ENCODE measurements at regions not wholly inside any gene's neighbourhood (a gene's known extent, or its start where the extent isn't known, plus 50 kb on each side); places are given as distances from the start of the nearest gene placed in this dataset.

DNA sequence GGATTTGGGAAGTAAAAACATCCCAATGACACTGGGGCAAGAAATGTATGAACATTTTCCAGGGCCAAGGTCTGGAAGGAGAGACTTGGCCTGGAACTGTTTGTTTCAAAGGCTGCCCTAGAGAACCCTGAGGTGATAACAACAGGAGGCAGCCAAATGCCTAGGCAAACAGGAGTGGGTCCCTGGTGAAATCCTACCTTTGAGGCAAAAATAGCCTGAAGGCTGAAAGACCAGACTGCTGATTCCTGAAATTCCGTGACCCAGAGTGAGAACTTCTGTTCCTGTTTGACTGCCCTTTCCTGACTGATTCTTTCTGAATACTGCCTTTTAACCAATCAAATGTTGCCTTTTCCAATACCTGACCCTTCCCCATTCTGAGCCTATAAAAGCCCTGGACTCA is 196.4 kb downstream of the NSUN3 start:
- DNase-seq: no peak

DNA sequence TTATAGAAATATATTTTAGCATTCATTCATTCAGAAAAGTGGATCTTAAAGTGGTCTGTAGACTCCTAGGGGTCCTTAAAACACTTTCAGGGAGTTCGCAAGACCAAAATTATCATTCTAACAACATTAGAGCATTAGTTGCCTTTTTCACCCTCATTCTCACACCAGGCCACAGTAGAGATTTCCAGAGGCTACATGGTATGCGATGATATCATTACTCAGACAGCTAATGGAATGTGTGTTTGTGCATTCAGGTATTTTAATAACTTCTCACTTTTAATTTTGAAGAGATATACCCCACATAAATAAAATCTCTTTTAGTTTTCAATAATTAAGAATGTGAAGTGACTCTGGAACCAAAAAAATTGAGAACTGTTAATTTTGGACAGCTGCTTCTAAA is 206.9 kb downstream of the NSUN3 start:
- DNase-seq: no peak

DNA sequence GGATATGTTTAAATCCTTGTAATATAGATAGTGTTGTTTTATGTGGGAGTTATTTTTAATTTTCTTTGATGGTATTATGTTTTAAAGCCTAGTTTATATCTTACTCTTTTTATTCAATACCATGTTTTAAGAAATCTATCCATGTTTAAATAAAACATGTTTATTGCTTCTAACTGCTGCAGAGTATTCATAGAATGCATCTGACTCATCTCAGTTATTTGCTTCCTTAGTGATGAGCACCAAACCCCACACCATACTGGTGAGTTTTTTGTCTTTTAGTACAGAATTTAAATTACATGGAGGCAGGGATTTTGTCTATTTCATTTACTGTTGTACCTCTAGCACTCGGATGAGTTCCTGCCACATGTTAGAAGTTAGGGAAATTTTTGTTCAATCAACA is 209.2 kb downstream of the NSUN3 start:
- DNase-seq: no peak

DNA sequence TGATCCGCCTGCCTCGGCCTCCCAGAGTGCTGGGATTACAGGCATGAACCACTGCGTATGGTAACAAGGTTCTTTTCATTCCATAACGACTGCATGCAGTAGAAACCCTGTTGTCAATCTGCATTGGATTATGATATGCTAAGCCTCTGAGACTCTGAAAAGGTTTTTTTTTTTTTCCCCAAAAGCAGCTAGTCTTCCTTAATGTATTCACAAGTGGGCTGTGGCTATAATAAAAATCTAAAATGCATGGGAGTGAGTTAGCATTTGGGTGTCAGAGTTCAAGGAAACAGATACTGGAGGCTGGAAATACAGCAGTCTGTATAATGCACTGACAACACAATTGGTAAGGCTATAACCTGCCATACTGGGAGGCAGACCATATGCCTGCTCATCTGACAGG is 218.1 kb downstream of the NSUN3 start:
- no peak for DNase-seq

DNA sequence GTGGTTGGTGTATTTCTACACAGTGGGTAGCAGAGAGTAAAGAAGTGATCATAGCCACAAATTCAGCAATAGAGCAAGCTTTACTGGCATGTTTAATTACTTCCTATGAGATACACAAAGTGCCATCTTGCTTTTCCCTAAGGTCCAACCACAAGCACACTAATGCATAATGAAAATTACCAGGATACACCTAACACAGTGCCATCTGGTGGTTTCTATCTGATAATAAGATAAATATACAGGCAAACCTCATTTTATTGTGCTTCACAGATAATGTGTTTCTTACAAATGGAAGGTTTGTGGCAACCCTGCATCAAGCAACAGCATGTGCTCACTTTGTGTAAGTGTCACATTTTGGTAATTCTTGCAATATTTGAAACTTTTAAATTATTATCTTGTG is 223.0 kb downstream of the NSUN3 start:
- DNase-seq: no peak

DNA sequence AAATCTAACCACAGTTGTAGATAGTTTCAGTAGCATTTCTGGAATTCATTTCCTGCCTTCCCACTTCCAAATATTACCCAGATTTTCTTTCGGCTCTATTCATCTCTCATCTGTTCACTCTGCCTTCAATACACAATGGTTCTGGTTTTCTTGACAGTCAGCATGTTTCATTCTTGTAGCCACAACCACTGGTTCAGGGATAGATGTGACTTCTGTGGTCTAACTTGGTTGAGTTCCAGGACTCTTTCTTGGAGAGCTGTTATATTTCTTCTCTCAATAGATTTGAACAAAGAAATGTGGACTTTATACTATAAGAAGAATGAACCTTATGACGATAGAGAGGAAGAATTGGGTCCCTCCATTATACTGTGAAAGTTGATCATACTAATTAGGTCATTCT is 228.8 kb downstream of the NSUN3 start:
- no peak for DNase-seq

DNA sequence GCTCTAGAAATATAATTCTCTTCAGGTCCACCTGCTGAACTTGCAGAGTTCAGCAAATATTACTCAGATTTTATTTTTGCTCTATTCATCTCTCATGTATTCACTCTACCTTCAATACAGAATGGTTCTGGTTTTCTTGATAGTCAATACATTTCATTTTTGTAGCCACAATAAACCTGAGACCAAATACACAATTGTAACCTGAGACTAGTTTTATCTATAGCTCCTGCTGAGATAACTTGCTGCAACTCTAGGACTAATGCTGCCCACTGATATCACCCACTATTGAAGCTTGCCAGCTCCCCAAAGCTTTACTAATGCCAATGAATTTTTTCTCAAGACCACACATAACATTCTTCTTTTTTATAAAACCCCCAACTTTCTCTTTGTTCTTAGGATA is 229.3 kb downstream of the NSUN3 start:
- no peak for DNase-seq

DNA sequence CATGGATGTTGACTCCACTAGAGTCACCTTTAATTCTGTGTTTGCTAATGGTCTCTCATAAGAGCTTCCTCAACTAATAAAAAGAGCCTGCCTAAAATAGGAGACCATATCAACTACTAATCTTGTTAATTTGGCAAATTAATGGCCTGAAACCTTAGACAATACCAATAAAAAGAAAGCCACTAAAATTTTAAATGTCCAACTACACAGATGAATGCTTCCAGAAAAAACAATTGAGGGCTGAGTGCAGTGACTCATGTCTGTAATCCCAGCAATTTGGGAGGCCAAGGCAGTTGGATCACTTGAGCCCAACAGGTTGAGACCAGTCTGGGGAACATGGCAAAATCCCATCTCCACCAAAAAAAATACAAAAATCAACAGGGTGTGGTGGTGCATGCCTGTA is 230.9 kb downstream of the NSUN3 start:
- no peak for DNase-seq

DNA sequence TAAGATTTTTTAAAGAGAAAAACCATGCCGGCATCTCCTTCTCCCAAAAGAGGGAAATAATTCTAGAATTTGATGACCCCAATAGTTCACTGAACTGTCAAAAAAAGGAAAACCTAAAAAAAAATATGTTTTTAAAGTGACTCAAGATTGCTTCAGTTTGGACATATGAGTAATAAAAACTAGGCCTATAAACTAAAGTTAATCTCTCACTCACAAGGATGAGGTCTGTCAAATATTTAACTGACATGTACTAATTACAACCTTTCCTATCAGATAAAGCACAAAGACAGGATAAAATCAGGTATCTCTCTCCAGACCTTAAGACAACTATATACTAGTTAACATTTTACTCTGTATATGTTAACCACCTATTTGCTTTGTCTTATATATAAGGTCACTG is 231.9 kb downstream of the NSUN3 start:
- DNase-seq: no peak

DNA sequence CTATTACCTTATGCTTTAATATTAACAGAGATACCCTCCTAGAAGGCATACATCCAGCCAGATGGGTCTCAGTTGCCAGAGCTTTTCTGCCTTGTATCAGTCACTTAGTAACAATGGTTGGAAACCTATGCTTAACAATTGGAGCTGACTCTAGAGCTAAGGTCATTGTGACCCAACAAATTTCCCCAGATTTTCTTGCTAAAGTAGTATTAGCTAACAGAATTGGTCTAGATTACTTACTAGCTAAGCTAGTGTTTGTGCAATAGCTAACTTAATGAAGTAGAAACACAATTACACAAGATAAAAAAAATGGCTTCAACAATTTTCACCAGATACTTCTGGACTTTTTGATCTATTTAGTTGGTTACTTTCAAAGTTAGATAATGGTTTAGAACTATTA is 236.9 kb downstream of the NSUN3 start:
- DNase-seq: no peak

DNA sequence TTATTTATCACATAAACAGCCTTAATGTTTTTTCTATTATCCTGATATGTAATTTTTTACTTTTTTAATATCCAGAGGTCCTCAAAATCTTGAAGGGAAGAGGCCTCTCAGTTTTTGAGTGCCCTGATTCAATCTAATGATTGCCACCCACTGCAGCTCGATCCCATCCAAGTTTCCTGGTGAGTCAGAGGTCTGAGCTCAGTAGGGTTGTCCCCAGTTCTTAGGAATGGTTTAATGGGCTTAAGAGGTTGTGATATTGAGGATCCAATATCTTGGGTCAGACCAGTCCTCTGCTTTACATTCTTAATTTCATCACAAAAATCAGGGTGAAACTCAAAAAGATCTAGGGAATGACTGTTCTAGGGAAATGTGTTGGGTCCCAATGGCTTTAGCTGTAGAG is 238.5 kb downstream of the NSUN3 start:
- no peak for DNase-seq

DNA sequence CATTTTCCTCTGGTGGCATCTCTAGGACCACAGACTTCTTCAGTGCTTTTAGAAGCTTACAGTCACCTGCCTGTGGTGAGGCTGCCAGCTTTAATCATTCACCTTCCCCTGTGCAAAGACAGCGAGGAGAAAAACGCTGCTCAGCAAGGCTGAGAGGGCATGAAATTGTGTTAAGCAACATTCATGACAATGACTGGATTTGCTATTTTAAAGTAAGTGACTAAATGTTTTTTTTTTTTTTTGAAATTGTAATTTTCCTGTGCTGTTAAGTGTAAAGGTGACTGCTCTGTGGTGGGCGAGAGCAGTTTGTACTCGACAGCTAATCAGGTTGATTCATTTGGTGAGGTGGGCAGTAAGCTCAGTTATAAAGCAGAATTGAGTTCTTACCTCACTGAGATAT is 240.4 kb downstream of the NSUN3 start:
- DNase-seq: no peak

DNA sequence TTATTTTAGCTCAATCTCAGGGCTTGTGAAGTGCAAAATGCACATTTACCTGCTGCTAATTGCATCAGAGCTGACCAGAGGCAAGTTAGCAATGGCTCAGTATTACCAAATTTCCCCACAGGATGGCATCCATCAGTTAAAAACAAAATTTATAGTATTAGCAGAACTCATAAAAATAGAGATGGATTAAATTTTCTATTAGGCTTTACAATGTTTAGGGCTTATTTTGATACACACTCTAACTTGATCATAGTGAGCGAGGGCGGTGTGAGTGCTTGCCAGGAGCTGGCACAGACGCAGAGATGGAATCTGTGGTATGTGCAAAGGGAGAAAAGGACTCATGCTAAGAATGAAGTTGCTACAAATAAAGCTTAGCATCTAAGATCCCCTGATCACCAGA is 241.0 kb downstream of the NSUN3 start:
- DNase-seq: no peak

DNA sequence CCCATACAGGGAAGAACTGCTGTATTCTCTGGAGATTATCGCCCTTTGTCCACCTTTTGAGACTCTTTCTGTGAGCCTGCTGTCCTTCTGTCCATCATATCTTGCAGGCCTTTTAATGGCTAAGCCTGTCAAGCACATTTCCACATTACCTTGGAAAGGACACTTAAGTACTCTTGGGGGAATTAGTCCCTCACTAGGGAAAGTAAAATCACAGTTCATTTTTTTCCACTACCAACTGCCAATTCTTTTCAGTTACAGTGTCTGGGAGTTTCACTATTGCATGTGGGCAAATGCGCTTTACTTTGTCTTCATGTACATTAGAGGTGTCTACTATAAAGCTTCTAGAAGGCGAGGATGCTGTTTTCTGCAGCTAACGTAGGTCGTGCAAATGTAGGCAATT is 242.1 kb downstream of the NSUN3 start:
- no peak for DNase-seq

DNA sequence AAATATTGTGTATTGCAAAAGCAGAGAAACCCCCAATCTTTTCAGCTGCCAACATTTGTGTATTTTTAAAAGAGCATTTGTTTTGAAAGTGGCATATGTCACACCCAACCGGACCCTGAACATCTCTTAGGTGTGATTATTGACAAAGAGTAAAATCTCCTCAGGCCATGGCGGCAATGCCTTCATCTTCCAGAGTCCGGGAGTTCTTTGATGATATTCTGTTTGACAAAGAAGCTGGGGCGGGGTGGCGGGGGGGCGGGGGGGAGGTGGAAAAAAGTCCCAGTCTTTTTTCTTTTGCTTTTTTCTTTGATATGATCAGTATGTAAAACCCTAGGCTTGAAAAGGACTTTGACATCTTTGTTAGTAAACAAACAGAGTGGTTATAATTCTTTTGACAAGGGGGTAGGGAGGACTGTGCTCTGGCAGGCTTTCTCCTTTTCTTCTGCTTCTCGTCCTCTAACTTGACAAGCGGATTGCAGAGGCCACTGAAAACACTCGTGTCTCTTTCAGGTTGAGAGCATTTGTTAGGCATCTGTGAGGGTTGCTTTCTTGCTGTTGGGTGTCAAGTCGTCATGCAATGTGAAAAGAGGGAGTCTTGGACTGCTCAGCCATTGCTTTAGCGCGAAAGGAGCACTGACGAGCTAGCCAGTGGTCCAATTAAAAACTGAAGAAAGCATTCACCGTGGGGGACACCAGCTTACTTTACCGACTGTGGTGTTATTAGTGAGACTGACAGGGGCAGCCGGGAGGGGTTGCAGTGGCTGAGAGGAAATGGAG is 243.2 kb downstream of the NSUN3 start:
- DNase-seq: no peak

DNA sequence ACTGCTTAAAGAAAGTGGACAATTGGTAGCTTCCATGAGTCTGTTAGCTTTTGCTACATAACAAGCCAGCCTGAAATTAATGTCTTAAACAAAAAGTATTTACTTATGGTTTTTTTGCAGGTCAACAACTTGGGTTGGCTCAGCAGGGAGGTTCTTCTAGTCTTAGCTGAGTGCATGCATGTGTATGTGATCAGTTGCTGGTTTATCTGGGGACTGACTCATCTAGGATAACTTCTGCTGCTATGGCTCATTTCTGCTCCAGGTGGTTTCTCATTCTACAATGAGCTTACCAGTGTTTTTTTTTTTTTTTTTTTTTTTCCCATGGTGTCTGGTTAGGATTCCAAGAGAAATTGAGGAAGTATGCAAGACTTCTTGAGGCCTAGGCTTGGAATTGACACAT is 244.7 kb downstream of the NSUN3 start:
- DNase-seq: no peak

DNA sequence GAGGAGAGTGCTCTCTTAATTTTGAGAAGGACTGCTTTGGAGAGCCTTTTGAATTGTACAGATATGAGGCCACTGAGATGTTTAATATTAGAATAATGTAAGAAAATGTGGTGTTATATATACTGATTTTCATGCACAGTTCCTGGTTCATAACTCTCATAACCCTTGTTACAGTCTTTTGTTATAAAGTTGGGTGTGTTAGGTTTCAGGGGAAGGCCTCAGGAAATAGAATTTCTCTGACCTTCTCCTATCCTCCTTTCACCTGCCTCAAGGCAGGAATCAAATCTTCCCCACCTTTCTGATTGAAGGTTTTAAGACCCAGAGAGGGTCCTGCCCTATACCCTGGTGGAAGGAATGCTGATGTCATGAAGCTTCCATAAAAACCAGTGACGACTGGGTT is 245.9 kb downstream of the NSUN3 start:
- no peak for DNase-seq

DNA sequence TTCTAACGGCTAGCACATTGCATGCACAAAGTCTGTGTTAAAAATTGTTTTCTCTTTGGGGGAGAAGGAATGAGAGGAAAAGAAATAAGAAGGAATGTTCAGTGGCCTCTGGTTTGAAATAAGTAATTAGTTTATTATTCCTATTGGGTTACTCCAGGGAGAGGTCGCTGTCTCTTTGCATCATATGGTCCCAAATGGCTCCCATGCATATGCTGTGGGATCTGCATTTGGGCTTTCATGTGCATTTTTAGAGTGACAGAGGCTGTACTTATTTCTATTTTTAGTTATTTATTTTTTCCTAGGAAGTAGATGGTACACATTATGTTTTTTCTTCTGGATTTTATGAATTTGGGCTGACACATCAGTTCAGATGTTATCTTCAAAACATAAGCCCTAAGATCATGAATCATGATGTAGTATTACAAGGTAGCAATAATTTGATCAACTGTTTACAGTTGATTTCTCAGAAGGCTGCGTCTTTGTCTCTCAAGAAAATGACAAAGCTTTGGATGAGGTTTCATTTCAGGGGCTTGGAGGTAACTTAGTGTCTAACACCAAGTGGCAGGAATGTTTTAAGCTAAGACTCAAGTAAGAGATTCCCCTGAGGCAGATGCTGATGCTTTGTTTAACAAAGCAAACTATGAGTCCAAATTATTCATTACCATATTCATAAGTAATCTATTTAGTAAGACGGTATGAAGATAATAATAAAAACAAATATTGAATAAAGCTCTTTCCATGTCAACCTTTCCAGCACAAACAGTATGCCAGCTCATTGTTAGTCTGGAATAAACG is 247.7 kb downstream of the NSUN3 start:
- no peak for DNase-seq

DNA sequence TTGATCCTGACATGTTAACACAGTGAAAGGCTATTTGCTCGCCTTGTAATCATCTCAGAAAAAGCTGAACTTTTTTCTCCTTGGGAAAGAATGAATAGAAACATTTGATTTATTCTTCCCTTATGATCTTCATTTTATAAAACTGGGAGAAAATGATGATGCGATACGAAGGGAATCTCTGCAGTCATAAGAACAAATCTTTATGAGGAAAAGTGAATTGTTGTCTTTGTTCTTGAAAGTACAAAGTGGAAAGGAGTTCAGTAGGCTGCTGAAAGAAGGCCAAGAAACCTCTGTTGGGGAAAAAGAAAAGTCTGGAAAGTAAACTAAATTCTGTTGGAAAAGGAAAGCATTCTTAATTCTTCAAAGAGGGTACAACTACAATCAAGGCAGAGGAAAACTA is 248.8 kb downstream of the NSUN3 start:
- DNase-seq: no peak

DNA sequence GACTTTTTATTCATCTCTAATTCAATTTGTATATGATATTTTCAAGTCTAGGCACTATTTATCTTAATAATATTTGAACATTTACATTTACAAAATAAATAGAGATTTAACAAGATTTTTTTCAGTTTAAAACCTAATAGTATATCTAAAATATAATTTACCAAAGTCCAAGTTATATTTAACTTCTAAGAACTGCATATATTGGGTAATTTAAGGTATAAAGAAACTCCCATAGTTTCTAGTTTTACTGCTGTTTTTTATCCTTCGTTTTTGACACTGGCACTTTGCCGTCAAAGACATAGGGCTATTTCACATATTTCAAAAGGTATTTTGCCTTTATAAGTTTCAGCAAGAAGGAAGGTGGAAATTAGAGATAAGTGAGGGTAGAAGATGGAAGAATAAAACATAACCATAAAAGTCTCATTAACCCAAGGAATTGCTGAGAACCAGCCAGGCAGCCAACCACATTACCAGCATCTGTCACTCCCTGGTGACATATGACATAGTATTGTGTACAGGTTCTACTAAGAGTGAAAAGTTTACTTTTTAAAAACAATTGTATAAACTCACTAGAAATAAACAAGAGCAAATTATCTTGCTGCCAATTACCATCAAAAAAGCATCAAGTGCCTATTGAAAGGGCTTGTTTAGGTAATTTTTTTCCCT is 251.5 kb downstream of the NSUN3 start:
- DNase-seq: no peak

DNA sequence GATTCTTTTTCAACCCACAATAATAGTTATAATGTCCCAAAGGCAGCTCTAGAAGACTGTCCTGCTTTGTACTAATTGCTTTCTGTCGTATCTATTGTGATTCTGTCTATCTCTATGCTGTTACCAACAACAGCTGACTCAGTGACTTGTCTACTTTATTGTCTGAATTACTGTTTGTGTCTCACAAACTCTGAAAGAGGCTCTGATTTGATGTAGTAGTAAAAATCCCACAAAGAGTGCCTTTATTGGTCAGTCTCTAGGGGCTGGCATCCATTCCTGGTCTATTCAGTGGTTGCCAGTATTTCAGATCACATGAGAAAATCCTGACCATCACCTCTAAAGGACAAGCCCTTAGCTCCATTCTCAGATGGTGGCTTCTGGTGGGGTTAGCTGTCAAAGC is 254.2 kb downstream of the NSUN3 start:
- no peak for DNase-seq

DNA sequence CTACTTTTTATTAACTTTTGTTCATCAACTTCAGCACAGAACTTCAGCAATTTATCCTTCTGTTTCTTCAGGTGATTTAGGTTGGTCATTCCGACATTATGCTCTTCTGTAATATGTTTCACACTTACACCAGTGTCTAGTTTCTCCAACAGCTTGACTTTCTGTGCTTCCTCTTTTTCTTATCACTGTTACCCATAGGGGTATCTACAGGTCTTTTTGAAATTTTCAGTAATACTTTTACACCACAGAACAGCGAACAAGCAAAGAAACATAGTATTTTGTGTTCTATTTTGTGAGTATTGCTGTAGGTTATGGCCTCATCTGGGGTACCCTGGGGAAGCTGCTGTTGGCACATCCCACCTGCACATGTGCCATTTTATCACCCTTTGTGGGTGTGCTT is 260.7 kb downstream of the NSUN3 start:
- no peak for DNase-seq

DNA sequence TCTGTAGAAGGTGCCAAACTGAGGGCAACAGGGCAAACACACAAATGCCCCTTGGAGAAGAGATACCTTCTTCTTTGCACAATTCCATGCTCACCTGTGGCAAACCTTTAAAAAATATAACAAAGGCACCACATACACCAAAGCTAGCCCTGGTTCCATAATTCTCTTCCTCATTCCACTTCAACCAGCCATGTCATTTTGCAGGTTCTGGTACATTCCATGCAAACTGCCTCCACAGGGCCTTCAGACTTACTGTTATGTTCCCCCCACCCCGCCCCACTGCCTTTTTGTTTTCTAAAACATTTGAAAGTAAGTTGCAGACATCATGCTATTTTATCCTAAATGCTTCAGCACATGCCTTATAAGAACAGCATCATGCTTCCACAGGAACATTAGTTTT is 269.0 kb downstream of the NSUN3 start:
- DNase-seq: no peak
